NCI-H748 (cell line): ENCODE measurements at regions not wholly inside any gene's neighbourhood (a gene's known extent, or its start where the extent isn't known, plus 50 kb on each side); places are given as distances from the start of the nearest gene placed in this dataset.
"Not testable (repeated sequence)": the region's sequence is repeated elsewhere in the genome, so short reads cannot be mapped to it uniquely, and the experiment has no call there.

ENCODE experiments used
- DNase-seq: peaks from one replicate; lab custom pipeline; 2025; ENCODE audit not compliant: unreplicated experiment; lab: John Stamatoyannopoulos, UW

- DNase-seq = no peak
These were observed 225.0 kb upstream of the TENT5A start for GRCh38 chr6:81977486-81977885.

DNA sequence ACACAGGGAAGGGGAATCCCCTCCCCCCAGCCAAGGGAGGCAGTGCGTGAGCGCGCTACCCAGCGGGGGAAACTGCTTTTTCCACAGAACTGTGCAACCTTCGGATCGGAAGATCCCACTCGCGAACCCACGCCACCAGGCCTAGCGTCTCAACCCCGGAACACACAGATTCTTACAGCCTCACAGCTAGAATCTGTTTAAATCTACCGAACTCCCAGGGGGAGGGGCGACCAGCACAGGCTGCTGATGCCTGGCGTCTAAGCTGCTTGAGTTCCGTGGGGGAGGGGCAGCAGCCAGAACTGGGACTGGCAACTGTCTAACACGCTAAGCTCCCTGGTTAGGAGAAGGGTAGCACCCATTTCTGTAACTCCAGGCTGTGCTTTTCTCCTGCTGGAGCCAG lies 217.3 kb upstream of the TENT5A start:
- DNase-seq = no peak

- no peak for DNase-seq
These were observed 216.5 kb upstream of the TENT5A start for GRCh38 chr6:81969011-81969410.

- DNase-seq = no peak
These were observed 214.5 kb upstream of the TENT5A start for GRCh38 chr6:81966968-81967367.

GRCh38 chr6:81962198-81962597 lies 209.7 kb upstream of the TENT5A start:
- no peak for DNase-seq

DNA sequence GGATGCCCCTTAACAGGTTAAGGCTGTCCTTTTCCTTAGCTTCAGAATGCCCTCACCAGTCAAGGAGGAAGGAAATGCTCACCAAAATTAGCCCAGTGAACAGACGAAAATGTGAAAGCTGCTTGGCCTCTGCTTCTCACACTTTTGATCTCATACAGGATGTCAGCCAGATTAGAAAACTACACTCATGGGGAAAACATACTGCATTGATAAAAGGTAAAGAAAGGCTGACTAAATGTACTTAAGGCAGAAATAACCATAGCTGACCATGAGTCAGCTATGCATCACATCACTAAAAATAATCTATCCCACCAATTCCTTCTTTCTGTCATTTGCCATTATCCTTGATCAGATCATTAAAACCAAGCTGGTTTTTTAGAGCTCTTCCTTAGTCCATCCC lies 198.4 kb upstream of the TENT5A start:
- no peak for DNase-seq

DNA sequence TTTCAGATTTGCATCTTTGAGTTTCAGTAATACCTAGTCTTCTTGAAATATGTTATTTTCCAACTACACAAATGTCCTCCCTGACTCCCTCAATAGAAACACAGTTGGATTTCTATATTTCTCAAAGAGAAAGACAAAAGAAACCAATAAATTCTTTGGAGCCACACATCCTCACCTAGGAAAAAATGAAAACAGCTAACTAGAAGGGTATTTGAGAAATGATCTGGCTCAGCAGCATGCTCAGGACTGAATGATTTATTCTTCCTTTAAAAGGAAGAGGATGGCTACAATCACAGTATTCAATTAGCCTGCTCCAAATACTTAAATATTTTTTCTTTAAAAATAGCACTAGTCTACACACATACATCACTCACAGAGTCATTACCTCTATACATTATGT lies 196.4 kb upstream of the TENT5A start:
- no peak for DNase-seq

DNA sequence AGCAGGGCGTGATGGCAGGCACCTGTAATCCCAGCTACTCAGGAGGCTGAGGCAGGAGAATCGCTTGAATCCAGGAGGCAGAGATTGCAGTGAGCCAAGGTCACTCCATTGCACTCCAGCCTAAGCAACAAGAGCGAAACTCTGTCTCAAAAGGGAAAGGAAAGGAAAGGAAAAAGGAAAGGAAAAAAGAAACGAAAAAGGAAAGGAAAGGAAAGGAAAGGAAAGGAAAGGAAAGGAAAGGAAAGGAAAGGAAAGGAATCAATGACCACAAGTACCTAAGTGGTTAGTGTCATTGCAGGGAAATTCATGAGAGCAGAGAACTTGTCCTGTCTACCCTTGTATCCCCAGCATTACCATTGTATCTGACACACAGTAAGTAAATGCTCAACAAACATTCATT lies 195.7 kb upstream of the TENT5A start:
- not testable (repeated sequence) for DNase-seq

DNA sequence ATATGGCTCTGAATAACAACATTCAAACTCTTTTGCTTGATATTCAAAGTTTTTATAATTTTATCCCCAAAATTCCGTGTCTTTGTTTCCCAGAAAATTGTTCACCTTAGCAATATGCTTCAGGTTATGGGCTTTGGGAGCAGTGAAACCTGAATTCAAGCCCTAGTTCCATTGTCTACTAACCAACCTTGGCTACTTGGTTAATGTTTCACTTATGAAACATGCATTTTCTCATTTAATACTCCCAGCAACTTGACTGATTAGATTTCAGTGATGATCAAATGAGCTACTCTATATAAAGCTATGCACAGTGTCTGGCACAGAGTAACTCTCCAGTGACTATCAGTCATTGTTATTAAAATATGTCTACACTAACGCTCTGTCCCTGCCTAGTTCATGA lies 192.2 kb upstream of the TENT5A start:
- no peak for DNase-seq

DNA sequence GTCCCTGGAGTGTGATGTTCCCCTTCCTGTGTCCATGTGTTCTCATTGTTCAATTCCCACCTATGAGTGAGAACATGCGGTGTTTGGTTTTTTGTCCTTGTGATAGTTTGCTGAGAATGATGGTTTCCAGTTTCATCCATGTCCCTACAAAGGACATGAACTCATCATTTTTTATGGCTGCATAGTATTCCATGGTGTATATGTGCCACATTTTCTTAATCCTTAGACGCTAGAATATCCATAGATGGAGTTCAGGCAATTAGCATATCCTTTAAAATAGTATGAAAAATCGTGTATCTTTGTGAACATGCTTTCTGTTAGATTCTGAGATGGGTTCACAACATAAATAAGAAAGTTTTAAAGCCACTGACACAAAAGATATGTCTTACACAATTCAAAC lies 190.4 kb upstream of the TENT5A start:
- DNase-seq = not testable (repeated sequence)

DNA sequence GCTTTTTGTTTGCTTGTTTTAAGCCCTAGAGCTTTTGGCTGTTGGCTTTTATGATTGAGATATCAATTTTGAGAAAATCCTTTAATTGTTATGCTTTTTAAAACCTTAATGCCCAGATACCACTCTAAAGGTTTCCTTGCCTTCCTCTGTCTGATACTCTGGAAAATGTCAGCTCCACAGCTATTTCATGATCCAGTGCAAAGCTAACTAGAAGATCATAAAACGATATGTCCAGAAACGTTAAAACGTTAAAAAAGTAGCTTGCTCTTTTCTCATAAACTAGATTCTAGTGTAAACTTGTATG lies 189.5 kb upstream of the TENT5A start:
- no peak for DNase-seq

- no peak for DNase-seq
These were observed 188.0 kb upstream of the TENT5A start for GRCh38 chr6:81940451-81940985.

DNA sequence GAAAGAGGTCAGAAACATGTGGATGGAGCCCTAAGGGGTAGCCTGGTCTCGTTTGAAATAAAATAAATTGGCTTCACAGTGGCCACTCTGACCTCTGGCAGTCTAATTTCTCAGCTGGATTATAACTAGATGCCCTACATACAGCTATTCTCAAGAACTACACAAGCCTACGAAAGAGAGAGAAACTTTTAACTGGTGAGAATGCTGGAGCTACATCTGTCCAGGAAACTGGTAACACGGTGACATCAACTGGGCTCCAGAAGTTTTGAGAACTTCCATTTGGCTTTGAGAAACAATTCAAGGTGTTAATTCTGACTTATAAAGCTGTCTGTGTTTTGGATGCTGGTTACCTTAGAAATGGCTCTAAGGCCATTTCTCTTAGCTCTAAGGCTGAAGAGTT lies 187.3 kb upstream of the TENT5A start:
- DNase-seq = no peak

DNA sequence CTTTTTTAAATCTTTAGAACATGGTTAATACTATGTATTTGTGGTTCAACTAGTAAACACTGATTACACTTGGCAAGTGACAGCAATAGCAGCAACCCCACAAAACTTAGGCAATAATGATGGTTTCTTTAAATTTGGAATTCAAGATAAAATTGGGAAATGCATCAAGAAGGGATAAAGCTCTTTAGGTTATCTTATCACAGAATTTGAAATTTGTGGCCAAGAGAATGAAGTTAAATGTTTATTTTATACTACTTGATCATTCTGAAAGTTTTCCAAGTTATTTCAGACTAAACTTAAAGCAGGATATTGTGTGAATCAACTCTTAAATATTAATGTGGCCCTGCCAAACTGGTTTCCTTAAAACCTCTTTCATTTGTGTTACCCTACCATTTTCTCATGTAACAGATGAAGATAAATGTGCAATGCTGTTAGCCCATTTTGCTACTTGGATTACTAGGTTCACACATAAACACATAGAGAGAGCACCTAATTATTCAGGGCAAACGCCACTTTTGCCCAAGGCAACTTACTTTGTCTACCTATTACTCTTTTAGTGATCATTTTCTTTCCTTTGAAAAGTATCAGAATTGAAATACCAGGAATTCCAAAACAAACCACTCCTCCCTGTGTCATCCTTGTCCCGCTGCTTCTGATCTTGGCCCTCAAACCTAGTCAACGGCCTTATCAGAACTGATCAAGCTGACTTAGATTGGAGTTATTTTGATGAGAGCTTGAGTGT lies 186.7 kb upstream of the TENT5A start:
- no peak for DNase-seq

DNA sequence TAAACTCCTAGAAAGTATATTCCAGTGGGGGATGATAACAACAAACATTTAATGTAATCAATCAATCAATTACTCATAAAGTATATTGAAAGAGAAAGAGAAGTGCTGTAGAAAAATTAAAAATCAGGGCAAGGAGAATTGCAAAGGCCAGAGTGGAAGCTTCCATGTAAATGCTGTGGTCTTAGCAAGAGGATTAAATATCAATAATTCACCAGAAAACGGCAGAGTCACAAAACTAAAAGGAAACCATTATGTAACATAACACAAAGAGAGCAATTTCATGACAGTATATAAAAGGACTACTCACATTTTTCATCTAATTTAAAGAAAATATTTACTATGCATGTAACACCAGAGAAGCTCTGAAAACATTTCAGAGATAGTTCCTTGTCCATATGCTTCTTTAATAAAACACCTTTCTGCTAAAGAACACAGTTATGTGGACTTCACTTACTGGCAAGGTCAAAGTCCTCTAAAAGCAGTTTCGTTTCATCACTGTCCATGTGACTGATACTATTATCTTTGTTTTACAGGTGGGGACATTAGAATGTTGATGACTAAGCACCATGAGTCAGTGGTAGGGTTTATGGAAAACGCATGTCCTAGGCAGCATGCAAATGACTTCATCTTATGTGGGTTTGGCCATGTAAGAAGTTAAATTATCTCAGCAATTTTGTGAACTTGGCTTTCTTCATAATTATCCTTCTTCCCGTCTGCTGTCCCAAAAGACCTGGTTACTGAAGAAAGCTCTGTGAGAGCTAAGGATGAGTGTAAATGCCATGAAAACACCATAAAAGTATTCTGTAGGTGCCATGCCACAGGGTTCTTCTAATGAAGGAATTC lies 185.8 kb upstream of the TENT5A start:
- no peak for DNase-seq

GRCh38 chr6:81937296-81937937 lies 184.9 kb upstream of the TENT5A start:
- DNase-seq = no peak

DNA sequence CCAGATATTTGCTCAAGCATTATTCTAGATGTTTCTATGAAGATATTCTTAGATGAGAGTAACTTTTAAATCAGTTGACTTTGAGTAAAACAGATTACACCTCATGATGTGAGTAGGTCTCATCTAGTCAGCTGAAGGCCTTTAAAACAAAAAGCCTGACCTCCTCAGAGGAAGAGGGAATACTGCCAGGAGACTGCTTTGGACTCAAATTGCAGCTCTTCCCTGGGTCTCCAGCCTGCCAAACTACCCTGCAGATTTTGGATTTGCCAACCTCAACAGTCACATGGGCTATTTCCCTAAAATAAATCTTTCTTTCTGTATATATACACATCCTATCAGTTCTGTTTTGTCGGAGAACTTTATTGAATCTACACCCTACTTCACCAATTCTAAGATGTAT lies 182.5 kb upstream of the TENT5A start:
- DNase-seq = no peak

- no peak for DNase-seq
These were observed 181.1 kb upstream of the TENT5A start for GRCh38 chr6:81933608-81934051.

GRCh38 chr6:81933089-81933488 lies 180.6 kb upstream of the TENT5A start:
- DNase-seq = no peak

DNA sequence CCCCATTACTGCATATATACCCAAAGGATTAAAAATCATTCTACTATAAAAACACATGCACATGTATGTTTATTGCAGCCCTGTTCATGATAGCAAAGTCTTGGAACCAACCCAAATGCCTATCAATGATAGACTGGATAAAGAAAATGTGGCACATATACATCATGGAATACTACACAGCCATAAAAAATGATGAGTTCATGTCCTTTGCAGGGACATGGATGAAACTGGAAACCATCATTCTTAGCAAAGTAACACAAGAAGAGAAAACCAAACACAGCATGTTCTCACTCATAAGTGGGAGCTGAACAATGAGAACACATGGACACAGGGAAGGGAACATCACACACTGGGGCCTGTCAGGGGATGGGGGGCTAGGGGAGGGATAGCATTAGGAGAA lies 180.0 kb upstream of the TENT5A start:
- DNase-seq = not testable (repeated sequence)

DNA sequence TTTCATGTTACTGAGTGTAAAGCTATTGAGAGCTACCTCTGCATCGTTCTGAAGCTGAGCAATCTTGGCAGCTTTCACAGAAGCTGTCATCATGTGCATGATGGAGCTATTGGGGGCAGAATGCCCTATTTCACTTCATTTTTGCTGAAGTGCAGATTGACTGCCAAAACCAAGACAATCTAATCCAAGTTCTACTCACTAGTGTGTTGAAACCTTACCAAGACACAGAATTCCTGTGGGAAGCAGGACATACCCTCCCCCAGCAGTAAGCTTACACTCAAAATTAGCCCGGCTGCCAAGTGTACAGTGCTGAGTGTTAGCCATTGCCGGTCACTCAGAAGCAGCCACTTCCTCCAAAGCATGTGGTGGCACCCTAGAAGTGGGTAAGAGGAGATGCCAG lies 177.3 kb upstream of the TENT5A start:
- DNase-seq = no peak

GRCh38 chr6:81925201-81925600 lies 172.7 kb upstream of the TENT5A start:
- DNase-seq = no peak
